ENCODE measurements at regions not wholly inside any gene's neighbourhood (a gene's known extent, or its start where the extent isn't known, plus 50 kb on each side); places are given as distances from the start of the nearest gene placed in this dataset.

DNA sequence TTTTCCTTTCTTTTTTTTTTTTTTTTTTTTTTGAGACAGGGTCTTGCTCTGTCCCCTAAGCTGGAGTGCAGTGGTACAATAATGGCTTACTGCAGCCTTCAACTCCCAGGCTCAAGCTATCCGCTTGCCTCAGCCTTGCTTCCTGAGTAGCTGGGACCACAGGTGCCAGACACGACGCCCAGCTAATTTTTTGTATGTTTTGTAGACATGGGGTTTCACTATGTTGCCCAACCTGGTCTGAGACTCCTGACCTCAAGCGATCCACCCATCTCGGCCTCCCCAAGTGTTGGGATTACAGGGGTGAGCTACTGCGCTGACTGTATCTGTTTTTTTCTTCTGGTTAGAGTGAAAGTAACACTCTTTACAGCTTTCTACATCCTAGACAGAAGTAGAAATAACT, 167.9 kb upstream of the FOXN2 start:
- ATAC-seq (peak; percentile 55), FAIRE-seq (no peak), DNase-seq (ENCODE audit: extremely low read depth in 1 of 4, low spot score in 3 of 4) (peak in 1 of 4 experiments; percentile 29)
- no peaks in the 10 kb centered on the region for H4K20me1 ChIP-seq (replicated peaks; ENCODE audit: control insufficient read depth, insufficient read depth, low read length)
- peak overlapping the region; percentile 84 for H3K27ac ChIP-seq (ENCODE audit: extremely low read depth, low read depth, low read length)
- H3K4me3 ChIP-seq: no peak overlapping the region
- intact Hi-C loops (cut with micrococcal nuclease): loop anchor here (2.0 kb wide), 1 partner anchor 26 kb away; no protein-coding TSS in a partner anchor
- POLR2A ChIA-PET: interaction anchor here (0.6 to 3.4 kb wide), 12 partner anchors 9 to 312 kb away, joined by 3 to 26 read pairs (median 5); no protein-coding TSS in a partner anchor
- H3K27me3 ChIP-seq (ENCODE audit: control insufficient read depth in 2 of 2, insufficient read depth in 2 of 2, low read length in 2 of 2): no peaks in the 10 kb centered on the region
- H3K4me1 ChIP-seq (replicated peaks in 1 of 2; ENCODE audit: control insufficient read depth in 2 of 2, insufficient read depth in 2 of 2, low read length in 2 of 2): peaks cover 10 to 36% of the 10 kb centered on the region in 2 experiments; a peak in 4 of 5 replicates
- BruUV-seq (replicated peaks): TSS peak; percentile 84
- CTCF ChIA-PET (ENCODE audit: low intra/inter-chr PET ratio): no interaction called here
- no peaks in the 10 kb centered on the region for H3K79me2 ChIP-seq (ENCODE audit: control insufficient read depth, insufficient read depth, low read length)
- H3K9ac ChIP-seq (ENCODE audit: insufficient read depth in 1 of 2, low read depth in 2 of 2, low read length in 2 of 2): peak overlapping the region; percentile 52 to 72; a peak in 2 of 4 replicates
- H3K4me2 ChIP-seq (ENCODE audit: insufficient read depth, low read length): no peak overlapping the region
- peak overlapping the region; percentile 3; the same call in 1 of the 2 replicates for H2AFZ ChIP-seq (ENCODE audit: low read depth, low read length)
- in situ Hi-C loops (cut with MboI): no loop called here
- no peaks in the 10 kb centered on the region for H3K9me1 ChIP-seq (ENCODE audit: control insufficient read depth, insufficient read depth, low read length)
- WGBS (ENCODE audit: insufficient coverage, low coverage, missing lambda C conversion rate): 39% methylated on average over 6 of the region's 6 CpGs
- H3K9me3 ChIP-seq (replicated peaks; ENCODE audit: control insufficient read depth, insufficient read depth, low read depth, low read length): no peaks in the 10 kb centered on the region
- no peaks in the 10 kb centered on the region for H3K36me3 ChIP-seq (ENCODE audit: control insufficient read depth, insufficient read depth, low read length)
- TF ChIP-seq MGA (IDR thresholded peaks at IDR 0.05) (peak; percentile 57), RBM34 (IDR thresholded peaks at IDR 0.05; ENCODE audit: borderline replicate concordance, insufficient read depth, low read length) (no peak), MTA1 (IDR thresholded peaks at IDR 0.05; ENCODE audit: borderline replicate concordance) (0 out of 2 replicates have a peak, but pooled peaks have one; percentile 7), ZNF551 (CRISPR knock-in tag; IDR thresholded peaks at IDR 0.05) (no peak), PTTG1 (tag; IDR thresholded peaks at IDR 0.05; ENCODE audit: low read depth) (peak; percentile 35), ZNF3 (CRISPR knock-in tag; IDR thresholded peaks at IDR 0.05) (no peak)
- TF ChIP-seq, protein P1, sequence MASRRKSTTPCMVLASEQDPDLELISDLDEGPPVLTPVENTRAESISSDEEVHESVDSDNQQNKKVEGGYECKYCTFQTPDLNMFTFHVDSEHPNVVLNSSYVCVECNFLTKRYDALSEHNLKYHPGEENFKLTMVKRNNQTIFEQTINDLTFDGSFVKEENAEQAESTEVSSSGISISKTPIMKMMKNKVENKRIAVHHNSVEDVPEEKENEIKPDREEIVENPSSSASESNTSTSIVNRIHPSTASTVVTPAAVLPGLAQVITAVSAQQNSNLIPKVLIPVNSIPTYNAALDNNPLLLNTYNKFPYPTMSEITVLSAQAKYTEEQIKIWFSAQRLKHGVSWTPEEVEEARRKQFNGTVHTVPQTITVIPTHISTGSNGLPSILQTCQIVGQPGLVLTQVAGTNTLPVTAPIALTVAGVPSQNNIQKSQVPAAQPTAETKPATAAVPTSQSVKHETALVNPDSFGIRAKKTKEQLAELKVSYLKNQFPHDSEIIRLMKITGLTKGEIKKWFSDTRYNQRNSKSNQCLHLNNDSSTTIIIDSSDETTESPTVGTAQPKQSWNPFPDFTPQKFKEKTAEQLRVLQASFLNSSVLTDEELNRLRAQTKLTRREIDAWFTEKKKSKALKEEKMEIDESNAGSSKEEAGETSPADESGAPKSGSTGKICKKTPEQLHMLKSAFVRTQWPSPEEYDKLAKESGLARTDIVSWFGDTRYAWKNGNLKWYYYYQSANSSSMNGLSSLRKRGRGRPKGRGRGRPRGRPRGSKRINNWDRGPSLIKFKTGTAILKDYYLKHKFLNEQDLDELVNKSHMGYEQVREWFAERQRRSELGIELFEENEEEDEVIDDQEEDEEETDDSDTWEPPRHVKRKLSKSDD (conservative IDR thresholded peaks at IDR 0.05; ENCODE audit: low read length): no peak

All from K562 (cell line).